IMR-90 (cell line): ENCODE measurements at regions not wholly inside any gene's neighbourhood (a gene's known extent, or its start where the extent isn't known, plus 50 kb on each side); places are given as distances from the start of the nearest gene placed in this dataset.

Experiments
- ATAC-seq: fragments of 200-7000 bp; cut with Tn5 transposase; 2 replicates; pipeline ENCODE4 v1.9.1; 2020; ENCODE audit warnings: low read depth, mild to moderate bottlenecking, moderate library complexity
- BruUV-seq: library from RNA; stranded (reverse); fragments of 400-500 nt; replicated peaks from 2 replicates; lab custom pipeline; 2021; lab: Mats Ljungman, UMichigan
- CTCF ChIA-PET: fragments of 300-600 bp; formaldehyde crosslinking; extraction: SDS; loops from one replicate; lab custom pipeline; 2021; ENCODE audit warnings: antibody characterized with exemption; lab: Yijun Ruan, JAX
- POLR2A ChIA-PET: fragments of 300-600 bp; sonication (Branson Sonifier 250); formaldehyde crosslinking; loops from one replicate; lab custom pipeline; 2022; ENCODE audit warnings: antibody characterized with exemption; ENCODE audit not compliant: unreplicated experiment; lab: Charles Lee
- DNase-seq: peaks from one replicate; pipeline ENCODE4 v3.0.0; 2013
- H2AFZ ChIP-seq: replicated peaks from 2 replicates; pipeline ENCODE3; 2013; ENCODE audit warnings: low read length, mild to moderate bottlenecking; ENCODE audit not compliant: poor library complexity
- H2AK5ac ChIP-seq: 2 replicates; pipeline ENCODE4 v1.6.1; 2013; ENCODE audit warnings: low read depth, low read length, inconsistent platforms
- H2AK9ac ChIP-seq: replicated peaks from 2 replicates; pipeline ENCODE3; 2013; ENCODE audit warnings: mild to moderate bottlenecking, low read depth, low read length, moderate library complexity; ENCODE audit not compliant: poor library complexity
- H2BK120ac ChIP-seq: 2 replicates; pipeline ENCODE4 v1.6.1; 2013; ENCODE audit warnings: low read depth, low read length, inconsistent platforms
- H2BK15ac ChIP-seq: 3 replicates; pipeline ENCODE4 v1.6.1; 2013; ENCODE audit warnings: low read depth, low read length, inconsistent platforms
- H2BK20ac ChIP-seq: 2 replicates; pipeline ENCODE4 v1.6.1; 2013; ENCODE audit warnings: low read depth, mild to moderate bottlenecking, inconsistent platforms, low read length, moderate library complexity
- H2BK5ac ChIP-seq: 2 replicates; pipeline ENCODE4 v1.6.1; 2013; ENCODE audit warnings: mild to moderate bottlenecking, low read depth, low read length, inconsistent platforms; ENCODE audit not compliant: poor library complexity, severe bottlenecking
- H3K14ac ChIP-seq: replicated peaks from 2 replicates; pipeline ENCODE4 v1.6.1; 2013; ENCODE audit warnings: low read depth, low read length, inconsistent platforms
- H3K18ac ChIP-seq: 2 replicates; pipeline ENCODE4 v1.6.1; 2013; ENCODE audit warnings: low read depth, low read length, control low read depth
- H3K23ac ChIP-seq: 2 replicates; pipeline ENCODE4 v1.6.1; 2013; ENCODE audit warnings: low read depth, low read length, inconsistent platforms
- H3K27ac ChIP-seq: 2 replicates; pipeline ENCODE4 v1.5.1; 2013; ENCODE audit warnings: mild to moderate bottlenecking, control low read depth, low read length; ENCODE audit not compliant: insufficient read depth
- H3K27me3 ChIP-seq: 2 replicates; pipeline ENCODE4 v1.6.1; 2013; ENCODE audit warnings: low read length; ENCODE audit not compliant: control insufficient read depth, insufficient read depth
- H3K36me3 ChIP-seq: 2 replicates; pipeline ENCODE4 v1.6.1; 2013; ENCODE audit warnings: low read length, mixed read lengths; ENCODE audit not compliant: control insufficient read depth, insufficient read depth
- H3K4ac ChIP-seq: 2 replicates; pipeline ENCODE4 v1.6.1; 2013; ENCODE audit warnings: low read depth, low read length, inconsistent platforms
- H3K4me1 ChIP-seq: 2 replicates; pipeline ENCODE4 v1.6.1; 2013; ENCODE audit warnings: low read length, mixed read lengths; ENCODE audit not compliant: control insufficient read depth, insufficient read depth
- H3K4me2 ChIP-seq: 2 replicates; pipeline ENCODE4 v1.6.1; 2013; ENCODE audit warnings: low read depth, mild to moderate bottlenecking, control low read depth, low read length, moderate library complexity
- H3K4me3 ChIP-seq: 2 replicates; pipeline ENCODE4 v1.5.1; 2013; ENCODE audit warnings: low read depth, mild to moderate bottlenecking, control low read depth, low read length, moderate library complexity; ENCODE audit not compliant: insufficient read depth
- H3K56ac ChIP-seq: 2 replicates; pipeline ENCODE4 v1.6.1; 2013; ENCODE audit warnings: low read length, inconsistent platforms; ENCODE audit not compliant: insufficient read depth; ENCODE audit errors: extremely low read depth
- H3K79me1 ChIP-seq, 2 experiments: 2 replicates each; pipeline ENCODE4 v1.6.1; 2013; ENCODE audit warnings: low read length in 2 of 2, inconsistent platforms in 1 of 2, low read depth in 1 of 2
- H3K9ac ChIP-seq: 2 replicates; pipeline ENCODE4 v1.6.1; 2013; ENCODE audit warnings: low read depth, low read length, control low read depth
- H3K9me1 ChIP-seq: 2 replicates; pipeline ENCODE4 v1.6.1; 2013; ENCODE audit warnings: low read length, inconsistent platforms; ENCODE audit not compliant: insufficient read depth
- H3K9me3 ChIP-seq: 2 replicates; pipeline ENCODE4 v1.6.1; 2013; ENCODE audit warnings: low read length; ENCODE audit not compliant: control insufficient read depth, insufficient read depth
- H4K20me1 ChIP-seq: 2 replicates; pipeline ENCODE4 v1.6.1; 2013; ENCODE audit warnings: low read length, inconsistent platforms; ENCODE audit not compliant: insufficient read depth
- H4K5ac ChIP-seq: 2 replicates; pipeline ENCODE4 v1.6.1; 2013; ENCODE audit warnings: mild to moderate bottlenecking, low read depth, low read length, control low read depth
- H4K8ac ChIP-seq, 2 experiments: 2 replicates each; pipeline ENCODE4 v1.6.1; 2013; ENCODE audit warnings: low read depth in 2 of 2, low read length in 2 of 2, control low read depth in 1 of 2, inconsistent platforms in 1 of 2
- H4K91ac ChIP-seq: 2 replicates; pipeline ENCODE4 v1.6.1; 2013; ENCODE audit warnings: low read depth, low read length, inconsistent platforms; ENCODE audit not compliant: insufficient read depth
- BHLHE40 ChIP-seq: fragments of 150-350 bp; IDR thresholded peaks from 2 replicates; pipeline ENCODE4 v1.6.1; 2016; ENCODE audit warnings: mild to moderate bottlenecking, low read depth, low read length
- CEBPB ChIP-seq: IDR thresholded peaks from 2 replicates; pipeline ENCODE4 v1.6.1; 2012; ENCODE audit warnings: low read depth, low read length, improper control_type of control experiment
- FOS ChIP-seq: fragments of 150-350 bp; IDR thresholded peaks from 2 replicates; pipeline ENCODE4 v1.6.1; 2016; ENCODE audit warnings: low read depth, low read length
- MAZ ChIP-seq: IDR thresholded peaks from 2 replicates; pipeline ENCODE4 v1.6.1; 2012; ENCODE audit warnings: low read depth, mild to moderate bottlenecking, low read length, improper control_type of control experiment, moderate library complexity, borderline replicate concordance
- NFE2L2 ChIP-seq: fragments of 150-350 bp; IDR thresholded peaks from 2 replicates; pipeline ENCODE4 v1.6.1; 2016; ENCODE audit warnings: low read depth, mild to moderate bottlenecking, low read length
- RAD21 ChIP-seq: IDR thresholded peaks from 2 replicates; pipeline ENCODE4 v1.6.1; 2012; ENCODE audit warnings: low read length, improper control_type of control experiment
- RFX5 ChIP-seq: IDR thresholded peaks from 2 replicates; pipeline ENCODE4 v1.8.0; 2012; ENCODE audit warnings: low read depth, mild to moderate bottlenecking, low read length, moderate library complexity
- WGBS, 2 experiments: methylation state at CpG; one replicate each; pipeline versions ENCODE4 v1.1.5 to v1.1.7; 2013; ENCODE audit warnings: missing lambda C conversion rate in 2 of 2; ENCODE audit not compliant: insufficient read length in 1 of 2; ENCODE audit errors: extremely low coverage in 2 of 2; 5-methylcytosine and 5-hydroxymethylcytosine counted together
- dilution Hi-C: fragments of 300-500 bp; cut with HindIII; formaldehyde crosslinking; loops from one replicate; pipeline ENCODE4 v1.14.3; 2018; ENCODE audit warnings: low sequenced_read_pairs; ENCODE audit not compliant: unreplicated experiment
- in situ Hi-C: fragments of 300-500 bp; cut with MboI; formaldehyde crosslinking; loops from 3 replicates; pipeline ENCODE4 v1.14.3; 2019; ENCODE audit warnings: low sequenced_read_pairs, inconsistent platforms, mixed read lengths
- intact Hi-C: fragments of 100-400 bp; cut with micrococcal nuclease; formaldehyde crosslinking; loops from 2 replicates; pipeline ENCODE4 v1.10.0; 2022
- TF ChIP-seq, protein P1 (sequence below): fragments of 150-350 bp; IDR thresholded peaks from 2 replicates; pipeline ENCODE4 v1.6.1; 2017; ENCODE audit warnings: mild to moderate bottlenecking, antibody characterized with exemption, low read length, low read depth
- TF ChIP-seq, protein P2 (sequence below): fragments of 150-350 bp; IDR thresholded peaks from 2 replicates; pipeline ENCODE4 v1.6.1; 2016; ENCODE audit warnings: low read depth, mild to moderate bottlenecking, low read length, moderate library complexity, borderline replicate concordance

DNA sequence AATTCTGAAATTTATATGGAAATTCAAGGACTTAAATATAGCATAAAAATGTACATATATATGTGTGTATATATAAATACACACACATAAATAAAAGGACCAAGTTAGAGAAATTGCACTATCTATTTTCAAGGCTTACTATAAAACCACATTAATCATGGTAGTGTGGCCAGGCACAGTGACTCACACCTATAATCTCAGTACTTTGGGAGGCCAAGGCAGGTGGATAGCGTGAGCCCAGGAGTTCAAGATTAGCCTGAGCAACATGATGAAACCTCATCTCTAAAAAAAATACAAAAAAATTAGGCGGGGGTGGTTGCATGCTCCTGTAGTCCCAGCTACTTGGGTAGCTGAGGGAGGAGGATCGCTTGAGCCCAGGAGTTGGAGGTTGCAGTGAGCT, 171.4 kb upstream of the GORAB start:
- no peaks in the 10 kb centered on the region for H4K20me1 ChIP-seq
- H3K18ac ChIP-seq: no peak overlapping the region
- no TSS peak for BruUV-seq
- ATAC-seq: no peak
- intact Hi-C loops: no loop called here
- H2AK5ac ChIP-seq: no peak overlapping the region; the same call in 1 of the 2 replicates
- H3K9me3 ChIP-seq: peaks cover 4% of the 10 kb centered on the region; the same call in 1 of the 2 replicates
- no peak overlapping the region for H3K4me3 ChIP-seq
- no peak overlapping the region for H3K56ac ChIP-seq
- WGBS, 2 experiments: 60% methylated on average over 1 of the region's 3 CpGs; no CpG with 5 or more reads in 1 of the 2 experiments
- no peaks in the 10 kb centered on the region for H3K27me3 ChIP-seq
- no peaks in the 10 kb centered on the region for H3K36me3 ChIP-seq
- no peak overlapping the region for H2BK15ac ChIP-seq
- no peak overlapping the region for H3K4ac ChIP-seq
- no peak overlapping the region for H3K4me2 ChIP-seq
- H4K91ac ChIP-seq: no peak overlapping the region
- no peak overlapping the region for H2AFZ ChIP-seq
- in situ Hi-C loops: no loop called here
- no peaks in the 10 kb centered on the region for H3K9me1 ChIP-seq
- H3K4me1 ChIP-seq: no peaks in the 10 kb centered on the region
- no peak overlapping the region for H2BK5ac ChIP-seq
- H3K27ac ChIP-seq: no peak overlapping the region
- no peak overlapping the region for H4K8ac ChIP-seq
- no peak overlapping the region for H2BK120ac ChIP-seq
- TF ChIP-seq, protein P1, sequence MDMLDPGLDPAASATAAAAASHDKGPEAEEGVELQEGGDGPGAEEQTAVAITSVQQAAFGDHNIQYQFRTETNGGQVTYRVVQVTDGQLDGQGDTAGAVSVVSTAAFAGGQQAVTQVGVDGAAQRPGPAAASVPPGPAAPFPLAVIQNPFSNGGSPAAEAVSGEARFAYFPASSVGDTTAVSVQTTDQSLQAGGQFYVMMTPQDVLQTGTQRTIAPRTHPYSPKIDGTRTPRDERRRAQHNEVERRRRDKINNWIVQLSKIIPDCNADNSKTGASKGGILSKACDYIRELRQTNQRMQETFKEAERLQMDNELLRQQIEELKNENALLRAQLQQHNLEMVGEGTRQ: no peak
- TF ChIP-seq RAD21 (no peak), NFE2L2 (no peak), FOS (no peak), MAZ (no peak), CEBPB (no peak), RFX5 (no peak), BHLHE40 (no peak)
- TF ChIP-seq, protein P2, sequence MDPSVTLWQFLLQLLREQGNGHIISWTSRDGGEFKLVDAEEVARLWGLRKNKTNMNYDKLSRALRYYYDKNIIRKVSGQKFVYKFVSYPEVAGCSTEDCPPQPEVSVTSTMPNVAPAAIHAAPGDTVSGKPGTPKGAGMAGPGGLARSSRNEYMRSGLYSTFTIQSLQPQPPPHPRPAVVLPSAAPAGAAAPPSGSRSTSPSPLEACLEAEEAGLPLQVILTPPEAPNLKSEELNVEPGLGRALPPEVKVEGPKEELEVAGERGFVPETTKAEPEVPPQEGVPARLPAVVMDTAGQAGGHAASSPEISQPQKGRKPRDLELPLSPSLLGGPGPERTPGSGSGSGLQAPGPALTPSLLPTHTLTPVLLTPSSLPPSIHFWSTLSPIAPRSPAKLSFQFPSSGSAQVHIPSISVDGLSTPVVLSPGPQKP: no peak
- no peak overlapping the region for H2AK9ac ChIP-seq
- H3K14ac ChIP-seq: no peak overlapping the region
- no peaks in the 10 kb centered on the region for H3K79me1 ChIP-seq
- H3K9ac ChIP-seq: no peak overlapping the region
- no peak overlapping the region for H3K23ac ChIP-seq
- no peak for DNase-seq
- no peak overlapping the region for H2BK20ac ChIP-seq
- dilution Hi-C loops: no loop called here
- H4K5ac ChIP-seq: no peak overlapping the region
- POLR2A ChIA-PET: no interaction called here
- CTCF ChIA-PET: no interaction called here
